ENCODE measurements at regions not wholly inside any gene's neighbourhood (a gene's known extent, or its start where the extent isn't known, plus 50 kb on each side); places are given as distances from the start of the nearest gene placed in this dataset.

- no peak overlapping the region for H3K27ac ChIP-seq (ENCODE audit: low read depth, low read length)
- H3F3A ChIP-seq (ENCODE audit: insufficient read depth) = no peaks in the 10 kb centered on the region
- TF ChIP-seq EZH2phosphoT487 (conservative IDR thresholded peaks at IDR 0.05; ENCODE audit: low read length) = no peak
- no peak for TF ChIP-seq CTCF (IDR thresholded peaks at IDR 0.05; ENCODE audit: insufficient read depth, low read length, poor library complexity, severe bottlenecking)
- H3K79me2 ChIP-seq (ENCODE audit: insufficient read depth, low read length) = no peaks in the 10 kb centered on the region
- no peak overlapping the region for H3K4me3 ChIP-seq (ENCODE audit: insufficient read depth, low read length, poor library complexity, severe bottlenecking)
- no peak overlapping the region for H3K4me2 ChIP-seq (ENCODE audit: low read depth, low read length, poor library complexity, severe bottlenecking)
- no peaks in the 10 kb centered on the region for H3K9me2 ChIP-seq (replicated peaks; ENCODE audit: insufficient read depth, low read length)
- H3K9ac ChIP-seq (ENCODE audit: low read length) = no peak overlapping the region
- H3K27me3 ChIP-seq (ENCODE audit: low read length) = no peaks in the 10 kb centered on the region
- H2AFZ ChIP-seq (ENCODE audit: low read depth, low read length, severe bottlenecking) = no peak overlapping the region
- no peaks in the 10 kb centered on the region for H4K20me1 ChIP-seq (ENCODE audit: low read depth, low read length)
- H3K9me3 ChIP-seq (ENCODE audit: insufficient read depth, low read length) = no peaks in the 10 kb centered on the region
- no peaks in the 10 kb centered on the region for H3K36me3 ChIP-seq (ENCODE audit: low read length)
Observed at GRCh38 chr5:153365547-153365946, 124.9 kb upstream of the GRIA1 start.

DNA sequence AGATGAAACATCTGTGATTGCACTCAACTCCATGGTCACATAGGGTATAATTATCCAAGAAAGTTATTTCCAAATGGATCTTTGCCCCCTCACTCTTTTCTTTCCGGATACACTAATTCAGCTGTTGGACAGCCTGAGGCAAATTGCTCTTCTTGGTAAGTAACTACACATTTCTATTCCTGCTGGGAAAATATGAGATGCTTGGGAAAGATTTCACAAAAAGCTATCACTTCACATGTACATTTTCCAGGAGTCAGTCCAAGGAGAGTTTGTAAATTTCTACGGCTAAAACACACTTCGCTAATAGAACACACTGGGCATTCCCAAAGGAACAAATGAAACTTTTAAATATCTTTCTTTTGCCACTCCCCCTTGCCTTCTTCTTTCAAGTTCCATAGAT is 123.0 kb upstream of the GRIA1 start:
- Histone ChIP-seq H2AFZ (ENCODE audit: low read depth, low read length, severe bottlenecking) (no peak overlapping the region), H3K36me3 (ENCODE audit: low read length) (no peaks in the 10 kb centered on the region)
- TF ChIP-seq EZH2phosphoT487 (conservative IDR thresholded peaks at IDR 0.05; ENCODE audit: low read length) (no peak), CTCF (IDR thresholded peaks at IDR 0.05; ENCODE audit: insufficient read depth, low read length, poor library complexity, severe bottlenecking) (no peak)

DNA sequence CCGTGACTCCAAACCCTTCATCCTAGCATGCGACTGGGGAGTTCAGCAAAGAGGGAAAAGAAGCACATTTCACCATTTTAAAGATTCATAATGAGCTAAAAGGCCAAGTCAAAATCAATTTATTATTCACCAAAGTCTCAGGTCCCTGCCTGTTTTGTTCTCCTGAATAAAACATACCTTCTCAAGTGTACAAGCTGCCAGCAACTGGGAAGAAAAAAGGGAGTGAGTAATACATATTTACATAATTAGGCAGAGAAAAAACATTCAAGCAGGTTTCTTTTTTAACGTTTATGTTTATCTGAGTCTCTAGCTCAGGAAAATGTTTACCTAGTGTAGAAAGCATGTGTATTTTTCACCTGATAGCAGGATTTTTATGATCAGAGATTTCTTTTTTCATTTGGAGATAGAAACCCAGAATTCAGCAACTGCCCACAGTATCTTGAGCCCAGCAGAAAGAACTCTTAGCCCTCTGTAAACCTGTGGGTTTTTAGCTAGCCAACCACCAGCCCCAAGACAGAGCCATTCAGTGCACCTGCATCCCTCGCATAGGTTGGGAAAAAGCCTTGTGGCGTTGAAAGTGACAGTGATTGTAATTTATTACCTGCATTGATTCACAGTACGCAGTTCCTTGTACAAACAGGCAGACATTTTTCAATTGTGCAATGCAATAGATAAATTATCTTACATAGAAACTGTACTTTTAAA is 117.9 kb upstream of the GRIA1 start:
- Histone ChIP-seq H3K9me3 (ENCODE audit: insufficient read depth, low read length) (no peaks in the 10 kb centered on the region), H3K9me2 (replicated peaks; ENCODE audit: insufficient read depth, low read length) (no peaks in the 10 kb centered on the region), H3F3A (ENCODE audit: insufficient read depth) (no peaks in the 10 kb centered on the region), H3K9ac (ENCODE audit: low read length) (no peak overlapping the region), H3K27ac (ENCODE audit: low read depth, low read length) (no peak overlapping the region), H3K27me3 (ENCODE audit: low read length) (no peaks in the 10 kb centered on the region), H3K4me2 (ENCODE audit: low read depth, low read length, poor library complexity, severe bottlenecking) (no peak overlapping the region), H3K79me2 (ENCODE audit: insufficient read depth, low read length) (no peaks in the 10 kb centered on the region), H4K20me1 (ENCODE audit: low read depth, low read length) (no peaks in the 10 kb centered on the region), H3K4me3 (ENCODE audit: insufficient read depth, low read length, poor library complexity, severe bottlenecking) (no peak overlapping the region), H3K36me3 (ENCODE audit: low read length) (no peaks in the 10 kb centered on the region), H2AFZ (ENCODE audit: low read depth, low read length, severe bottlenecking) (no peak overlapping the region)
- no peak for TF ChIP-seq CTCF (IDR thresholded peaks at IDR 0.05; ENCODE audit: insufficient read depth, low read length, poor library complexity, severe bottlenecking)
- TF ChIP-seq EZH2phosphoT487 (conservative IDR thresholded peaks at IDR 0.05; ENCODE audit: low read length) = no peak

More for the DNA sequence above, 123.0 kb upstream of the GRIA1 start:
- Histone ChIP-seq H3K9me3 (ENCODE audit: insufficient read depth, low read length) (no peaks in the 10 kb centered on the region), H3K9ac (ENCODE audit: low read length) (no peak overlapping the region), H3K4me2 (ENCODE audit: low read depth, low read length, poor library complexity, severe bottlenecking) (no peak overlapping the region), H3K27me3 (ENCODE audit: low read length) (no peaks in the 10 kb centered on the region), H3K4me3 (ENCODE audit: insufficient read depth, low read length, poor library complexity, severe bottlenecking) (no peak overlapping the region), H4K20me1 (ENCODE audit: low read depth, low read length) (no peaks in the 10 kb centered on the region), H3K79me2 (ENCODE audit: insufficient read depth, low read length) (no peaks in the 10 kb centered on the region), H3K9me2 (replicated peaks; ENCODE audit: insufficient read depth, low read length) (no peaks in the 10 kb centered on the region), H3F3A (ENCODE audit: insufficient read depth) (no peaks in the 10 kb centered on the region), H3K27ac (ENCODE audit: low read depth, low read length) (no peak overlapping the region)

Measured in SU-DHL-6 (cell line).